ENCODE measurements at regions not wholly inside any gene's neighbourhood (a gene's known extent, or its start where the extent isn't known, plus 50 kb on each side); places are given as distances from the start of the nearest gene placed in this dataset.

GRCh38 chr16:51763072-51763661, 612.1 kb upstream of the SALL1 start:
- no peak for TF ChIP-seq TSHZ2 (CRISPR knock-in tag; IDR thresholded peaks at IDR 0.05)
- TF ChIP-seq ZFP30 (CRISPR knock-in tag; IDR thresholded peaks at IDR 0.05) = no peak
- no peak for TF ChIP-seq ZNF565 (CRISPR knock-in tag; conservative IDR thresholded peaks at IDR 0.05; ENCODE audit: low read depth)
